ENCODE measurements at regions not wholly inside any gene's neighbourhood (a gene's known extent, or its start where the extent isn't known, plus 50 kb on each side); places are given as distances from the start of the nearest gene placed in this dataset.

DNA sequence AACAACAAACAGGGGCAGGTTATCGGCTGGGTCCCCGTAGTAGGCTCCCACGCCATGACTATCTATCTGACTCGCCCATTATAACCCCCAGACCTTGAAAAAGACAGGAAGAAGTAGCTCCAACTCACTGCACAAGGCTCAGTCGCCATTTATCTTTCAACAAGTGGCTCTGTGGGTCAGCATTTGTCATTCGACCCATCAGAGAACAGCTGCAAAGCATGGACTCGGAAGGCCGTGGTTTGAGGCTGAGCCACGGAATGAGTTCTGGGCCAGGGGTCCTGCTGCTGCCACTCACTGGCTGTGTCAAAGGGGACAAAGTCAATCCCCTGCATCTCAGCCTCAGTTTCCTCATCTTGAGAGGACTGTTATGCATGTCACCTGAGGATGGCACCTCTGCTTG is 131.0 kb downstream of the DMRTA2 start:
- no peak for TF ChIP-seq BACH2 (CRISPR knock-in tag; IDR thresholded peaks at IDR 0.05; ENCODE audit: borderline replicate concordance)
- TF ChIP-seq ISL1 (CRISPR knock-in tag; IDR thresholded peaks at IDR 0.05): no peak
- TF ChIP-seq, protein P1, sequence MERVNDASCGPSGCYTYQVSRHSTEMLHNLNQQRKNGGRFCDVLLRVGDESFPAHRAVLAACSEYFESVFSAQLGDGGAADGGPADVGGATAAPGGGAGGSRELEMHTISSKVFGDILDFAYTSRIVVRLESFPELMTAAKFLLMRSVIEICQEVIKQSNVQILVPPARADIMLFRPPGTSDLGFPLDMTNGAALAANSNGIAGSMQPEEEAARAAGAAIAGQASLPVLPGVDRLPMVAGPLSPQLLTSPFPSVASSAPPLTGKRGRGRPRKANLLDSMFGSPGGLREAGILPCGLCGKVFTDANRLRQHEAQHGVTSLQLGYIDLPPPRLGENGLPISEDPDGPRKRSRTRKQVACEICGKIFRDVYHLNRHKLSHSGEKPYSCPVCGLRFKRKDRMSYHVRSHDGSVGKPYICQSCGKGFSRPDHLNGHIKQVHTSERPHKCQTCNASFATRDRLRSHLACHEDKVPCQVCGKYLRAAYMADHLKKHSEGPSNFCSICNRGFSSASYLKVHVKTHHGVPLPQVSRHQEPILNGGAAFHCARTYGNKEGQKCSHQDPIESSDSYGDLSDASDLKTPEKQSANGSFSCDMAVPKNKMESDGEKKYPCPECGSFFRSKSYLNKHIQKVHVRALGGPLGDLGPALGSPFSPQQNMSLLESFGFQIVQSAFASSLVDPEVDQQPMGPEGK (CRISPR knock-in tag; IDR thresholded peaks at IDR 0.05; ENCODE audit: borderline replicate concordance): no peak
